DOHH2 (cell line): ENCODE measurements at regions not wholly inside any gene's neighbourhood (a gene's known extent, or its start where the extent isn't known, plus 50 kb on each side); places are given as distances from the start of the nearest gene placed in this dataset.

Experiments used
- H3F3A ChIP-seq: fragments of 200-600 bp; sonication (generic), shearing (Covaris generic); 2 replicates; pipeline ENCODE4 v1.6.0; 2016; ENCODE audit warnings: antibody characterized with exemption, mild to moderate bottlenecking; ENCODE audit not compliant: control insufficient read depth, insufficient read depth
- H3K27ac ChIP-seq: fragments of 200-600 bp; sonication (generic); 2 replicates; pipeline ENCODE4 v1.5.1; 2014; ENCODE audit warnings: low read depth, mild to moderate bottlenecking, low read length, moderate library complexity
- H3K27me3 ChIP-seq: fragments of 200-600 bp; sonication (generic); 2 replicates; pipeline ENCODE4 v1.6.1; 2014; ENCODE audit warnings: mild to moderate bottlenecking, low read length, mixed read lengths; ENCODE audit not compliant: control insufficient read depth
- H3K36me3 ChIP-seq: fragments of 200-600 bp; sonication (generic); 2 replicates; pipeline ENCODE4 v1.6.1; 2014; ENCODE audit warnings: mild to moderate bottlenecking, low read length, moderate library complexity, mixed read lengths; ENCODE audit not compliant: control insufficient read depth
- H3K4me1 ChIP-seq: fragments of 200-600 bp; sonication (generic); 2 replicates; pipeline ENCODE4 v1.6.1; 2014; ENCODE audit warnings: mild to moderate bottlenecking, low read length, mixed read lengths; ENCODE audit not compliant: control insufficient read depth
- H3K4me2 ChIP-seq: fragments of 200-600 bp; sonication (generic); 2 replicates; pipeline ENCODE4 v1.6.0; 2014; ENCODE audit warnings: mild to moderate bottlenecking, low read length, moderate library complexity
- H3K4me3 ChIP-seq: fragments of 200-600 bp; sonication (generic); 2 replicates; pipeline ENCODE4 v1.5.1; 2014; ENCODE audit warnings: mild to moderate bottlenecking, low read length, mixed read lengths
- H3K79me2 ChIP-seq: fragments of 200-600 bp; sonication (generic); 2 replicates; pipeline ENCODE4 v1.6.1; 2014; ENCODE audit warnings: mild to moderate bottlenecking, low read length, mixed read lengths; ENCODE audit not compliant: control insufficient read depth
- H3K9me2 ChIP-seq: fragments of 200-600 bp; sonication (generic); replicated peaks from 2 replicates; pipeline ENCODE4 v1.6.1; 2014; ENCODE audit warnings: mild to moderate bottlenecking, low read length, mixed read lengths; ENCODE audit not compliant: control insufficient read depth
- H3K9me3 ChIP-seq: fragments of 200-600 bp; sonication (generic); 2 replicates; pipeline ENCODE4 v1.6.1; 2014; ENCODE audit warnings: antibody characterized with exemption, low read length, mixed read lengths; ENCODE audit not compliant: control insufficient read depth, insufficient read depth
- H4K20me1 ChIP-seq: fragments of 200-600 bp; sonication (generic); 2 replicates; pipeline ENCODE4 v1.6.0; 2014; ENCODE audit warnings: low read depth, mild to moderate bottlenecking, antibody characterized with exemption, low read length, moderate library complexity; ENCODE audit not compliant: control insufficient read depth, insufficient read depth
- EZH2phosphoT487 ChIP-seq: fragments of 200-600 bp; sonication (generic); IDR thresholded peaks from 2 replicates; pipeline ENCODE4 v1.6.1; 2017; ENCODE audit warnings: borderline replicate concordance, mild to moderate bottlenecking, antibody characterized with exemption, low read length, moderate library complexity, mixed read lengths
- TF ChIP-seq, protein P1 (sequence below): fragments of 200-600 bp; sonication (generic); IDR thresholded peaks from one replicate; pipeline ENCODE4 v1.5.1; 2014; ENCODE audit warnings: antibody characterized with exemption, mild to moderate bottlenecking, low read depth, low read length; ENCODE audit not compliant: poor library complexity, severe bottlenecking

DNA sequence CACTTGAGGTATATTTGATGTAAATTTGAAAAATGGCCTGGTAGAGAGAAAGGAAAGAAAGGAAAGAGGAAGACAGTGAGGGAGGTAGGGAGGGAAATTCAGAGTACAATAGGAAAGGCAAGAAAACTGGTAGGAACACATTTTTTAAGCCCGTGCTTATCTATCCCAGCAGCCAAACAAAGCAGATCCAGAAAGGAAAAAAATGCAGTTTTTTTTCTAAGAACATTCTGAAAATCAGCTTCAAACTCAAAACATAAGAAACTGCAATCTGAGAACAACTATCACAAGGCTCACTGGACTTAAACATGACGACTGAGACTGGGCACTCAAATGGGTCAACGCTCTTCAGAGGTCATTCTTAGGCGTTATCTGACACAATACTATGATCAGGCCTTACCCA, 408.3 kb upstream of the DDI1 start:
- Histone ChIP-seq H3K4me2 (no peak overlapping the region), H3K9me2 (no peaks in the 10 kb centered on the region), H3F3A (no peaks in the 10 kb centered on the region), H3K9me3 (no peaks in the 10 kb centered on the region), H3K27me3 (no peaks in the 10 kb centered on the region), H3K36me3 (no peaks in the 10 kb centered on the region), H3K4me1 (no peaks in the 10 kb centered on the region), H3K4me3 (no peak overlapping the region), H4K20me1 (no peaks in the 10 kb centered on the region), H3K79me2 (no peaks in the 10 kb centered on the region), H3K27ac (no peak overlapping the region)
- TF ChIP-seq, protein P1, sequence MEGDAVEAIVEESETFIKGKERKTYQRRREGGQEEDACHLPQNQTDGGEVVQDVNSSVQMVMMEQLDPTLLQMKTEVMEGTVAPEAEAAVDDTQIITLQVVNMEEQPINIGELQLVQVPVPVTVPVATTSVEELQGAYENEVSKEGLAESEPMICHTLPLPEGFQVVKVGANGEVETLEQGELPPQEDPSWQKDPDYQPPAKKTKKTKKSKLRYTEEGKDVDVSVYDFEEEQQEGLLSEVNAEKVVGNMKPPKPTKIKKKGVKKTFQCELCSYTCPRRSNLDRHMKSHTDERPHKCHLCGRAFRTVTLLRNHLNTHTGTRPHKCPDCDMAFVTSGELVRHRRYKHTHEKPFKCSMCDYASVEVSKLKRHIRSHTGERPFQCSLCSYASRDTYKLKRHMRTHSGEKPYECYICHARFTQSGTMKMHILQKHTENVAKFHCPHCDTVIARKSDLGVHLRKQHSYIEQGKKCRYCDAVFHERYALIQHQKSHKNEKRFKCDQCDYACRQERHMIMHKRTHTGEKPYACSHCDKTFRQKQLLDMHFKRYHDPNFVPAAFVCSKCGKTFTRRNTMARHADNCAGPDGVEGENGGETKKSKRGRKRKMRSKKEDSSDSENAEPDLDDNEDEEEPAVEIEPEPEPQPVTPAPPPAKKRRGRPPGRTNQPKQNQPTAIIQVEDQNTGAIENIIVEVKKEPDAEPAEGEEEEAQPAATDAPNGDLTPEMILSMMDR = no peak
- TF ChIP-seq EZH2phosphoT487 = no peak

- Histone ChIP-seq H4K20me1 (no peaks in the 10 kb centered on the region), H3K9me3 (no peaks in the 10 kb centered on the region), H3K36me3 (no peaks in the 10 kb centered on the region), H3F3A (no peaks in the 10 kb centered on the region), H3K4me1 (no peaks in the 10 kb centered on the region), H3K27me3 (no peaks in the 10 kb centered on the region), H3K79me2 (no peaks in the 10 kb centered on the region), H3K9me2 (no peaks in the 10 kb centered on the region), H3K4me3 (no peak overlapping the region), H3K27ac (no peak overlapping the region), H3K4me2 (no peak overlapping the region)
- no peak for TF ChIP-seq EZH2phosphoT487
Measured at GRCh38 chr11:103631841-103632240, 404.6 kb upstream of the DDI1 start.

DNA sequence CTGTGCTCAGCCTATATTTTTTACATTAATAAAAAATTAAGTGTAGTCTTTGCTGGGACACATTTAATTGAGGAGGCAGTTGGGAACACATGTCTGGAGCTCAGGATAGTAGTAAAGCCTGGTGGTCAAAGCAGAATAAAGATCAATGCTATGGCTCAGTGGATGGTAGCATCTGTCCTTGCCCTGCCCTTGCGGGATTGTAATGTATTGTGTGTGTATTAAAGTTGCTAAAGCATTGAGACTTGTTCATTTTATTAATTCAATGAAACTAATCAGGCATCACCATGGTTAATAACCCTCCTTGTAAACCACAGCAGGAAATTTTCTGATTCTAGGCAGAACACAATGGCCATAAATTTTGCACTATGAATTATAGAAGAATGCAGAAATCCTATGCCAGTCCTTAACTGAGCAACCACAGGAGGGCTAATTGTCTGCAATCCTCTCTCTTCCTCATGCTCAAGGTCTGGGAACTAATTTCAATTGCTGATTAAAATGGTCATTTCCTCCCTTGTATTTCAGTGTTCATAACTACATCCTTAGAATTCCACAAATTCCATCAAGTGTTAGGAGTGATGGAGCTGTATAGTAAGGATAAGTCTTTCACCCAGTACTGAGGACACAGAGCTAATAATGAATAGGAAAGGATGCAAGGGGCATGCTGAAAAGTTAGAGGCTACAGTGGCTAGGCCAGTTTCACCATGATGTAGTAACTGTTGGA, 403.2 kb upstream of the DDI1 start:
- H3K9me2 ChIP-seq = no peaks in the 10 kb centered on the region
- H3K79me2 ChIP-seq = no peaks in the 10 kb centered on the region
- no peak overlapping the region for H3K4me3 ChIP-seq
- no peaks in the 10 kb centered on the region for H3K36me3 ChIP-seq
- H4K20me1 ChIP-seq = no peaks in the 10 kb centered on the region
- H3K27ac ChIP-seq = no peak overlapping the region
- no peaks in the 10 kb centered on the region for H3K27me3 ChIP-seq
- no peaks in the 10 kb centered on the region for H3F3A ChIP-seq
- H3K9me3 ChIP-seq = no peaks in the 10 kb centered on the region
- TF ChIP-seq, protein P1 = no peak
- TF ChIP-seq EZH2phosphoT487 = no peak
- H3K4me2 ChIP-seq = no peak overlapping the region
- no peaks in the 10 kb centered on the region for H3K4me1 ChIP-seq

DNA sequence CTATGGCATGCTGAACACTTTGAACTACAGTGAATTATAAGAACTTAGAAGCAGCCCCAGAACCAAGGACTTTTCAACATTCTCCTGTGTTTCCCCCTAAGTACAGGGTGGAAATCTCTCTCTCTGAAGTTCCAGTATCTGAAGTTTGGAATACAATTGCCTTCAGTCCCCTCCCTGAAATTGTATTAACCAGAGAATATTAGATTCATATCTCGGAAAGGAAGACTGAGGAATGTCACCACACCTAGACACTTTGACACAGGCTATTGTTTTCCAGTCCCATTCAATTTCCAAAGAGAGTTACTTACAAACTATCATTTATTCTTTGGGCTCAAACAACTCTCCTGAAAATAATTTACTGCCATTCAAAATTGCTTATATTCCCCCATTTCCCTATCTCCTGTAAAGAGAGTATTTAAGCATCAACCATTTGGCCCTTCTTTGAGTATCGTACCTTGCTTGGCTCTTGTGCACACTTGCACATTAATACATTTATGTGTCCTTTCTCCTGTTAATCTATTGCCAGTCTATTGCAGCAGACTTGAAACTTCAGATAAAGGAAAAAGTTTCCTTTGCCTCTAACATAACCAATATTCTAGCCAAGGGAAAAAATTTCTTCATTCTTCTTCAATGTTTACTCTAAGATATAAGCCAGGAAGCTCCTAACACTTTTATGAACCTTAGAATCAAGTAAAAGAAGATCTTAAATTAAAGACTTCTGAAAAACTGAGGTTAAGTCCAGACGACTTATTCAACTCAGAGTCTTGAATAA, 402.4 kb upstream of the DDI1 start:
- H3K9me3 ChIP-seq = no peaks in the 10 kb centered on the region
- H3K36me3 ChIP-seq = no peaks in the 10 kb centered on the region
- H3K9me2 ChIP-seq = no peaks in the 10 kb centered on the region
- H3K4me1 ChIP-seq = no peaks in the 10 kb centered on the region
- no peak overlapping the region for H3K4me3 ChIP-seq
- H3K27ac ChIP-seq = no peak overlapping the region
- H3K79me2 ChIP-seq = no peaks in the 10 kb centered on the region
- H3K27me3 ChIP-seq = no peaks in the 10 kb centered on the region
- H4K20me1 ChIP-seq = no peaks in the 10 kb centered on the region
- no peak for TF ChIP-seq EZH2phosphoT487
- TF ChIP-seq, protein P1 = no peak
- no peak overlapping the region for H3K4me2 ChIP-seq
- no peaks in the 10 kb centered on the region for H3F3A ChIP-seq
